ENCODE measurements at regions not wholly inside any gene's neighbourhood (a gene's known extent, or its start where the extent isn't known, plus 50 kb on each side); places are given as distances from the start of the nearest gene placed in this dataset.

DNA sequence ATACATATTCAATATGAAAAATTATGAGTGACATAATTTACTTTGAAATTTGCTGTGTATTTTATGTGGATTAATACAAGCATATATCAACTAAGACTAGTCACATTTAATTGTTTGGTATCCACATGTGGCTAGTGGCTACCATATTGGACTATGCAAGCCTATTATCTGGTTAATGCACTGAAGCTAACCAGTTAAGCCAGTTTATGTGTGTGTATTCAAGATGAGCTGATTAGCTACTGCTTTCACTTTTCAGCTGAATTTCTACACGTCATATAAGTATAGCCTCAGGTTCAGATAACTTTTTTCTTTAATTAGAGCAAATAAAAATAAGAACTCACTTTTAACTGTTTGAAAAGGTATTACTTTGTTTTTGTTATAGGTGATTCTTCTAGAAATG lies 903.7 kb downstream of the TFAP2A start:
- no peak for TF ChIP-seq POLR2A (IDR thresholded peaks at IDR 0.05)
- TF ChIP-seq POLR2AphosphoS5 (IDR thresholded peaks at IDR 0.05; ENCODE audit: insufficient read depth in 1 of 2, low read depth in 1 of 2) = no peak
- TF ChIP-seq, protein P1, sequence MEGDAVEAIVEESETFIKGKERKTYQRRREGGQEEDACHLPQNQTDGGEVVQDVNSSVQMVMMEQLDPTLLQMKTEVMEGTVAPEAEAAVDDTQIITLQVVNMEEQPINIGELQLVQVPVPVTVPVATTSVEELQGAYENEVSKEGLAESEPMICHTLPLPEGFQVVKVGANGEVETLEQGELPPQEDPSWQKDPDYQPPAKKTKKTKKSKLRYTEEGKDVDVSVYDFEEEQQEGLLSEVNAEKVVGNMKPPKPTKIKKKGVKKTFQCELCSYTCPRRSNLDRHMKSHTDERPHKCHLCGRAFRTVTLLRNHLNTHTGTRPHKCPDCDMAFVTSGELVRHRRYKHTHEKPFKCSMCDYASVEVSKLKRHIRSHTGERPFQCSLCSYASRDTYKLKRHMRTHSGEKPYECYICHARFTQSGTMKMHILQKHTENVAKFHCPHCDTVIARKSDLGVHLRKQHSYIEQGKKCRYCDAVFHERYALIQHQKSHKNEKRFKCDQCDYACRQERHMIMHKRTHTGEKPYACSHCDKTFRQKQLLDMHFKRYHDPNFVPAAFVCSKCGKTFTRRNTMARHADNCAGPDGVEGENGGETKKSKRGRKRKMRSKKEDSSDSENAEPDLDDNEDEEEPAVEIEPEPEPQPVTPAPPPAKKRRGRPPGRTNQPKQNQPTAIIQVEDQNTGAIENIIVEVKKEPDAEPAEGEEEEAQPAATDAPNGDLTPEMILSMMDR (IDR thresholded peaks at IDR 0.05) = no peak

All from vagina (tissue), 2 donors.